ENCODE measurements at regions not wholly inside any gene's neighbourhood (a gene's known extent, or its start where the extent isn't known, plus 50 kb on each side); places are given as distances from the start of the nearest gene placed in this dataset.

DNA sequence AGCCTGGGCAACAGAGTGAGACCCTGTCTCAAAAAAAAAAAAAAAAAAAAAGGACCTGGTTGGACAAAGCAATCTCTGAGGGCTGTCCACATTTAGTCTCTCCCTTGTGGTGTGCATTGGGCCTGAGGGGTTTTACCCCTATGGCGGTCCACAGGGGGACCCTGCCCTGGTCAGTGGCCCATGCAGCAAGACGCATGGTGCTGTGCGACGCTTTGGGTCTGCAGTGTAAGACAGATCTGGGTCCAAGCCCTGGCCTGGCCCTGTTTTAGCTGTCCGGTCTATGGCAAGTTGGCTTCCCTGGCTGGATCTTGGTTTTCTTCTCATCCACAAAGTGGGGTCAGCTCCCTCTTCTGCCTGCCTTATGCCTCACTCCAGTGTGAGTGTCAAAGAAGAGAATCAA is 123.2 kb upstream of the NLRP1 start:
- no peak for TF ChIP-seq POLR2AphosphoS5 (IDR thresholded peaks at IDR 0.05; ENCODE audit: low read depth, low read length)
- no peak for TF ChIP-seq POLR2A (IDR thresholded peaks at IDR 0.05; ENCODE audit: low read depth, low read length)
- TF ChIP-seq TAF1 (IDR thresholded peaks at IDR 0.05; ENCODE audit: borderline replicate concordance, low read depth, low read length), result no peak

Measured in GM12892 (cell line).